ENCODE measurements at regions not wholly inside any gene's neighbourhood (a gene's known extent, or its start where the extent isn't known, plus 50 kb on each side); places are given as distances from the start of the nearest gene placed in this dataset.

- no peaks in the 10 kb centered on the region for H3K9me3 ChIP-seq
- DNase-seq = no peak
- H3K27me3 ChIP-seq = no peaks in the 10 kb centered on the region
- no peaks in the 10 kb centered on the region for H3K36me3 ChIP-seq
- TF ChIP-seq, protein P1, sequence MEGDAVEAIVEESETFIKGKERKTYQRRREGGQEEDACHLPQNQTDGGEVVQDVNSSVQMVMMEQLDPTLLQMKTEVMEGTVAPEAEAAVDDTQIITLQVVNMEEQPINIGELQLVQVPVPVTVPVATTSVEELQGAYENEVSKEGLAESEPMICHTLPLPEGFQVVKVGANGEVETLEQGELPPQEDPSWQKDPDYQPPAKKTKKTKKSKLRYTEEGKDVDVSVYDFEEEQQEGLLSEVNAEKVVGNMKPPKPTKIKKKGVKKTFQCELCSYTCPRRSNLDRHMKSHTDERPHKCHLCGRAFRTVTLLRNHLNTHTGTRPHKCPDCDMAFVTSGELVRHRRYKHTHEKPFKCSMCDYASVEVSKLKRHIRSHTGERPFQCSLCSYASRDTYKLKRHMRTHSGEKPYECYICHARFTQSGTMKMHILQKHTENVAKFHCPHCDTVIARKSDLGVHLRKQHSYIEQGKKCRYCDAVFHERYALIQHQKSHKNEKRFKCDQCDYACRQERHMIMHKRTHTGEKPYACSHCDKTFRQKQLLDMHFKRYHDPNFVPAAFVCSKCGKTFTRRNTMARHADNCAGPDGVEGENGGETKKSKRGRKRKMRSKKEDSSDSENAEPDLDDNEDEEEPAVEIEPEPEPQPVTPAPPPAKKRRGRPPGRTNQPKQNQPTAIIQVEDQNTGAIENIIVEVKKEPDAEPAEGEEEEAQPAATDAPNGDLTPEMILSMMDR (IDR thresholded peaks at IDR 0.05; ENCODE audit: low read depth, low read length) = no peak
- no peaks in the 10 kb centered on the region for H3K4me1 ChIP-seq
- H3K4me3 ChIP-seq (ENCODE audit: low read depth, low read length) = no peak overlapping the region
Observed at GRCh38 chr18:60577457-60577856, 204.9 kb upstream of the MC4R start.

DNA sequence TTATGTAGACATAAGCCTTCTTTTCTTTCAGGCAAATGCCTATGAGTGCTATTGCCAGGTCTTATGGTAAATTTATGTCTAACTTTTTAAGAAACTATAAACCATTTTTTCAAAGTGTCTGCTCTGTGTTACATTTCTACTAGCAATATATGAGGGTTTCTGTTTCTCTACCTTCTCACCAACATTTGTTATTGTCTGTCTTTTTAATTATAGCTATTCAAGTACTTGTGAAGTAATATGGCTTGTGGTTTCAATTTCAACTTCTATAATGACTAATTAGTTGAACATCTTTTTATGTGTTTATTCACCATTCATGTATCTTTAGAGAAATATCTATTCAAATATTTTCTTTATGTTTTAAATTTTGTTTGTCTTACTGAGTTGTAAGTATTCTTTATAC is 213.1 kb upstream of the MC4R start:
- TF ChIP-seq, protein P1 (IDR thresholded peaks at IDR 0.05; ENCODE audit: low read depth, low read length) = no peak
- Histone ChIP-seq H3K27me3 (no peaks in the 10 kb centered on the region), H3K4me3 (ENCODE audit: low read depth, low read length) (no peak overlapping the region), H3K4me1 (no peaks in the 10 kb centered on the region), H3K36me3 (no peaks in the 10 kb centered on the region), H3K9me3 (no peaks in the 10 kb centered on the region)
- DNase-seq = no peak

GRCh38 chr18:60593249-60593648 is 220.7 kb upstream of the MC4R start:
- Histone ChIP-seq H3K27me3 (no peaks in the 10 kb centered on the region), H3K4me1 (no peaks in the 10 kb centered on the region), H3K4me3 (ENCODE audit: low read depth, low read length) (no peak overlapping the region), H3K9me3 (no peaks in the 10 kb centered on the region), H3K36me3 (no peaks in the 10 kb centered on the region)
- TF ChIP-seq, protein P1 (IDR thresholded peaks at IDR 0.05; ENCODE audit: low read depth, low read length) = no peak
- DNase-seq = no peak

DNA sequence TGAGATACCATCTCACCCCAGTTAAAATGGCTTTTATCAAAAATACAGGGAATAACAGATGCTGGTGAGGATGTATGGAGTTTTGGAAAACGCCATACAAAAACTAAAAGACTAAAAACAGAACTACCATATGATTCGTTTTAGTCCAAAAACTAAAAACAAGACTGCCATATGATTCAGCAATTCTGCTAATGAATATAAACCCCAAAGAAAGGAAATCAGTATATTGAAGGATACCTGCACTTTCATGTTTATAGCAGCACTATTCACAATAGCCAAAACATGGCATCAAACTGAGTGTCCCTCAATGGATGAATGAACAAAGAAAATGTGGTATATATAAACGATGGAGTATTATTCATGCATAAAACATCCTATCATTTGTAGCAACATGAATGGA is 224.4 kb upstream of the MC4R start:
- Histone ChIP-seq H3K27me3 (no peaks in the 10 kb centered on the region), H3K36me3 (no peaks in the 10 kb centered on the region), H3K9me3 (no peaks in the 10 kb centered on the region), H3K4me1 (no peaks in the 10 kb centered on the region), H3K4me3 (ENCODE audit: low read depth, low read length) (no peak overlapping the region)
- DNase-seq = no peak
- TF ChIP-seq, protein P1 (IDR thresholded peaks at IDR 0.05; ENCODE audit: low read depth, low read length) = no peak

GRCh38 chr18:60599267-60599666 is 226.7 kb upstream of the MC4R start:
- Histone ChIP-seq H3K9me3 (no peaks in the 10 kb centered on the region), H3K27me3 (no peaks in the 10 kb centered on the region), H3K36me3 (no peaks in the 10 kb centered on the region), H3K4me1 (no peaks in the 10 kb centered on the region), H3K4me3 (ENCODE audit: low read depth, low read length) (no peak overlapping the region)
- DNase-seq = no peak
- TF ChIP-seq, protein P1 (IDR thresholded peaks at IDR 0.05; ENCODE audit: low read depth, low read length) = no peak

DNA sequence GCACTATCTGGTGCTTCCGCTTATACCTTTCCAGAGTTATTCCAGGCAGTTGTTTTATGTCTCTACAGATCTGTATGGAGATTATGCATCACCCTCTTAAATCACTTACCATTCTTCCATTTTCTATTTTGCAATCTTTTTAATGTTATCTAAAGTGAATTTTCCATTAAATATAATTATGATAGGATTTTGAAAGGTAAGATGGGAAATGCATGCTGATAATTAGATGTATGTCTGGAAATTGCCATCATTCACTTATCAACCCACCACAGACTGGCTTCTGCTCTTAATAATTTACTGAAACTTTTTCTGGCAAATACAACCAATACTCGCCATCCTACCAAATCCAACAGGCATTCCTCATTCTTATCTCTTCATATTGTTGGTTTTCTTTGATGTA is 227.4 kb upstream of the MC4R start:
- Histone ChIP-seq H3K9me3 (no peaks in the 10 kb centered on the region), H3K36me3 (no peaks in the 10 kb centered on the region), H3K4me3 (ENCODE audit: low read depth, low read length) (no peak overlapping the region), H3K4me1 (no peaks in the 10 kb centered on the region), H3K27me3 (no peaks in the 10 kb centered on the region)
- TF ChIP-seq, protein P1 (IDR thresholded peaks at IDR 0.05; ENCODE audit: low read depth, low read length) = no peak
- DNase-seq = no peak
